GM12865 (cell line): ENCODE measurements at regions not wholly inside any gene's neighbourhood (a gene's known extent, or its start where the extent isn't known, plus 50 kb on each side); places are given as distances from the start of the nearest gene placed in this dataset.

Experiments
- DNase-seq: peaks from one replicate; pipeline ENCODE4 v3.0.0; 2010; ENCODE audit warnings: low read depth
- H3K4me3 ChIP-seq: 2 replicates; pipeline ENCODE4 v1.5.1; 2011; ENCODE audit warnings: mild to moderate bottlenecking, low read depth, low read length, control low read depth
- CTCF ChIP-seq: IDR thresholded peaks from 2 replicates; pipeline ENCODE4 v1.5.1; 2011; ENCODE audit warnings: low read length, control low read depth, low read depth, inconsistent platforms; ENCODE audit not compliant: insufficient read depth; ENCODE audit errors: missing control alignments

GRCh38 chr16:7992616-7993015 is 597.7 kb downstream of the TMEM114 start:
- TF ChIP-seq CTCF: no peak
- DNase-seq: no peak
- H3K4me3 ChIP-seq: no peak overlapping the region

- TF ChIP-seq CTCF: no peak
- H3K4me3 ChIP-seq: no peak overlapping the region
- no peak for DNase-seq
Observed at GRCh38 chr16:7990626-7991260, 599.6 kb downstream of the TMEM114 start.

- H3K4me3 ChIP-seq: no peak overlapping the region
- no peak for DNase-seq
- no peak for TF ChIP-seq CTCF
Observed at GRCh38 chr16:7983676-7984075, 606.6 kb downstream of the TMEM114 start.

- no peak for DNase-seq
- no peak overlapping the region for H3K4me3 ChIP-seq
- TF ChIP-seq CTCF: no peak
Observed at GRCh38 chr16:7980133-7980483, 610.2 kb downstream of the TMEM114 start.

- no peak for DNase-seq
- no peak overlapping the region for H3K4me3 ChIP-seq
- TF ChIP-seq CTCF: no peak
Observed at GRCh38 chr16:7979448-7980132, 610.7 kb downstream of the TMEM114 start.

GRCh38 chr16:7976563-7976962 is 613.7 kb downstream of the TMEM114 start:
- no peak overlapping the region for H3K4me3 ChIP-seq
- DNase-seq: no peak
- TF ChIP-seq CTCF: no peak

GRCh38 chr16:7976125-7976524 is 614.2 kb downstream of the TMEM114 start:
- no peak for DNase-seq
- no peak for TF ChIP-seq CTCF
- no peak overlapping the region for H3K4me3 ChIP-seq
